Astrocyte (in vitro differentiated cells and primary cell): ENCODE measurements at regions not wholly inside any gene's neighbourhood (a gene's known extent, or its start where the extent isn't known, plus 50 kb on each side); places are given as distances from the start of the nearest gene placed in this dataset.

Experiments used
- DNase-seq: peaks from one replicate; pipeline ENCODE4 v3.0.0-alpha.2; 2010; ENCODE audit warnings: low read depth
- FAIRE-seq: peaks from 2 replicates; lab custom pipeline; 2011; peaks lifted over from hg19 to GRCh38; lab: Jason Lieb, UNC
- H2AFZ ChIP-seq: 2 replicates; pipeline ENCODE4 v1.6.0; 2012; ENCODE audit warnings: low read depth, low read length, inconsistent platforms
- H3K27ac ChIP-seq: 2 replicates; pipeline ENCODE4 v1.5.1; 2011; ENCODE audit warnings: low read depth, low read length, inconsistent platforms
- H3K27me3 ChIP-seq: 2 replicates; pipeline ENCODE4 v1.6.0; 2011; ENCODE audit warnings: low read length, inconsistent platforms; ENCODE audit not compliant: insufficient read depth
- H3K36me3 ChIP-seq: 2 replicates; pipeline ENCODE4 v1.5.1; 2011; ENCODE audit warnings: low read length, inconsistent platforms; ENCODE audit not compliant: insufficient read depth
- H3K4me1 ChIP-seq: 2 replicates; pipeline ENCODE4 v1.5.1; 2011; ENCODE audit warnings: low read length, inconsistent platforms; ENCODE audit not compliant: insufficient read depth
- H3K4me2 ChIP-seq: 2 replicates; pipeline ENCODE4 v1.6.0; 2012; ENCODE audit warnings: low read length, inconsistent platforms
- H3K4me3 ChIP-seq: 2 replicates; pipeline ENCODE4 v1.5.1; 2011; ENCODE audit warnings: low read depth, mild to moderate bottlenecking, low read length, inconsistent platforms; ENCODE audit not compliant: insufficient read depth
- H3K79me2 ChIP-seq: 2 replicates; pipeline ENCODE4 v1.6.0; 2012; ENCODE audit warnings: mild to moderate bottlenecking, low read length, inconsistent platforms; ENCODE audit not compliant: insufficient read depth
- H3K9ac ChIP-seq: 2 replicates; pipeline ENCODE4 v1.6.0; 2012; ENCODE audit warnings: mild to moderate bottlenecking, low read length, inconsistent platforms
- H3K9me3 ChIP-seq: 2 replicates; pipeline ENCODE4 v1.5.1; 2012; ENCODE audit warnings: low read depth, mild to moderate bottlenecking, low read length, inconsistent platforms; ENCODE audit not compliant: insufficient read depth
- H4K20me1 ChIP-seq: 2 replicates; pipeline ENCODE4 v1.6.0; 2012; ENCODE audit warnings: low read length, inconsistent platforms; ENCODE audit not compliant: insufficient read depth
- H3K27ac Mint-ChIP-seq: one replicate; pipeline ENCODE4 v1.8.0; 2021; ENCODE audit warnings: mild to moderate bottlenecking, mixed read lengths; ENCODE audit not compliant: unreplicated experiment
- H3K27me3 Mint-ChIP-seq: one replicate; pipeline ENCODE4 v1.8.0; 2021; ENCODE audit warnings: low read depth, mixed read lengths; ENCODE audit not compliant: unreplicated experiment
- H3K36me3 Mint-ChIP-seq: one replicate; pipeline ENCODE4 v1.8.0; 2021; ENCODE audit warnings: low read depth, mixed read lengths; ENCODE audit not compliant: unreplicated experiment
- H3K4me1 Mint-ChIP-seq: one replicate; pipeline ENCODE4 v1.8.0; 2021; ENCODE audit warnings: low read depth, mixed read lengths; ENCODE audit not compliant: unreplicated experiment
- H3K4me3 Mint-ChIP-seq: one replicate; pipeline ENCODE4 v1.8.0; 2021; ENCODE audit warnings: mild to moderate bottlenecking, moderate library complexity, mixed read lengths; ENCODE audit not compliant: unreplicated experiment
- H3K9me3 Mint-ChIP-seq: one replicate; pipeline ENCODE4 v1.8.0; 2021; ENCODE audit warnings: mild to moderate bottlenecking, mixed read lengths; ENCODE audit not compliant: unreplicated experiment
- EZH2 ChIP-seq: IDR thresholded peaks from 2 replicates; pipeline ENCODE4 v1.6.1; 2012; ENCODE audit warnings: mild to moderate bottlenecking, low read length, inconsistent platforms; ENCODE audit not compliant: insufficient read depth
- TF ChIP-seq, protein P1 (sequence below): IDR thresholded peaks from 2 replicates; pipeline ENCODE4 v1.5.1; 2011; ENCODE audit warnings: low read depth, mild to moderate bottlenecking, inconsistent platforms, low read length, moderate library complexity; ENCODE audit not compliant: insufficient read depth

DNA sequence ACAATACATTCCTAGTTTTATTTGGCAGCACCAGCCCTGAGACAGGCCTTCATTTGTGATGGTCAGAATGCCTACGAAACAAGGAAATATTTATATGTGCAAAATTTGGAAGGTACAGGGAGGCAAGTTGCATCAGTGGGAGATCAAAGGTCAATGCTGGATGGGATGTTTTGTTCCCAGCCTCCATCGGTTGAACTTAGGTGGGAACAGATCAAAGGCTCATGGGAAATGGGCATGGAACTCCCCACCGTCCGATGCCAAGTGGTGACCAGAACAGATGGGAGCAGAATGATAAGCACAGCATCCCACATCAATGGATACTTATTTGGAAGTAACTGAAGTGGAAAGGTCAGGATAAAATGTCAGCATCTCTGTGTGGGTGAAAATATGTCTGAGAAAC lies 177.7 kb upstream of the TNFAIP3 start:
- Histone ChIP-seq H3K4me1 (peaks cover 5% of the 10 kb centered on the region), H3K27ac (no peak overlapping the region), H3K27me3 (peaks cover 3% of the 10 kb centered on the region), H3K36me3 (no peaks in the 10 kb centered on the region), H3K79me2 (no peaks in the 10 kb centered on the region), H4K20me1 (no peaks in the 10 kb centered on the region), H3K4me3 (no peak overlapping the region), H3K9ac (no peak overlapping the region), H2AFZ (no peak overlapping the region), H3K9me3 (no peaks in the 10 kb centered on the region), H3K4me2 (no peak overlapping the region)
- H3K4me3 Mint-ChIP-seq, result no peak overlapping the region
- no peak for FAIRE-seq
- no peak overlapping the region for H3K27ac Mint-ChIP-seq
- no peaks in the 10 kb centered on the region for H3K9me3 Mint-ChIP-seq
- no peaks in the 10 kb centered on the region for H3K36me3 Mint-ChIP-seq
- H3K4me1 Mint-ChIP-seq, result peaks cover 14% of the 10 kb centered on the region
- TF ChIP-seq EZH2, result no peak
- TF ChIP-seq, protein P1, sequence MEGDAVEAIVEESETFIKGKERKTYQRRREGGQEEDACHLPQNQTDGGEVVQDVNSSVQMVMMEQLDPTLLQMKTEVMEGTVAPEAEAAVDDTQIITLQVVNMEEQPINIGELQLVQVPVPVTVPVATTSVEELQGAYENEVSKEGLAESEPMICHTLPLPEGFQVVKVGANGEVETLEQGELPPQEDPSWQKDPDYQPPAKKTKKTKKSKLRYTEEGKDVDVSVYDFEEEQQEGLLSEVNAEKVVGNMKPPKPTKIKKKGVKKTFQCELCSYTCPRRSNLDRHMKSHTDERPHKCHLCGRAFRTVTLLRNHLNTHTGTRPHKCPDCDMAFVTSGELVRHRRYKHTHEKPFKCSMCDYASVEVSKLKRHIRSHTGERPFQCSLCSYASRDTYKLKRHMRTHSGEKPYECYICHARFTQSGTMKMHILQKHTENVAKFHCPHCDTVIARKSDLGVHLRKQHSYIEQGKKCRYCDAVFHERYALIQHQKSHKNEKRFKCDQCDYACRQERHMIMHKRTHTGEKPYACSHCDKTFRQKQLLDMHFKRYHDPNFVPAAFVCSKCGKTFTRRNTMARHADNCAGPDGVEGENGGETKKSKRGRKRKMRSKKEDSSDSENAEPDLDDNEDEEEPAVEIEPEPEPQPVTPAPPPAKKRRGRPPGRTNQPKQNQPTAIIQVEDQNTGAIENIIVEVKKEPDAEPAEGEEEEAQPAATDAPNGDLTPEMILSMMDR, result no peak
- DNase-seq, result no peak
- no peaks in the 10 kb centered on the region for H3K27me3 Mint-ChIP-seq

DNA sequence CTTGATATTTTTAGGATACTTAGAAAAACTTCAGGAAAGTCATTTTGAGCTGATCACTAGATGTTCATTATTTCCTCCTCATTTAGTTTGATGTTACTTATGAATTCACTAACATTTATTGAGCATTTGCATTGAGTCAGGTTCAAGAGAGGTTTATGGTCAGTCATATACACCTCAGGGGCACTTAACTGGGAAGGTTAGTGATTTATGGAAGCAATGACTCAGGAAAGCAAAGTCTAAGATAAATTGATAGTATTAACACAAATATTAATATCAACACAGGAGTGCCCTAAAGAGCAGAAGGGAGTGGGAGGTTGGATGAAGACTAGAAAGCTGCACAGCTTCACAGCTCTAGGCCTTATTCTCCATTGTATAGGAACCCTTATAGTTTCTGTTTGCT lies 177.0 kb upstream of the TNFAIP3 start:
- Mint-ChIP-seq H3K4me1 (peaks cover 16% of the 10 kb centered on the region), H3K4me3 (no peak overlapping the region), H3K36me3 (no peaks in the 10 kb centered on the region), H3K27me3 (no peaks in the 10 kb centered on the region), H3K27ac (no peak overlapping the region), H3K9me3 (no peaks in the 10 kb centered on the region)
- H3K9ac ChIP-seq, result no peak overlapping the region
- no peak overlapping the region for H3K4me2 ChIP-seq
- no peak overlapping the region for H2AFZ ChIP-seq
- no peaks in the 10 kb centered on the region for H3K79me2 ChIP-seq
- no peak for DNase-seq
- no peaks in the 10 kb centered on the region for H4K20me1 ChIP-seq
- H3K4me1 ChIP-seq, result peaks cover 5% of the 10 kb centered on the region
- no peak for FAIRE-seq
- H3K27me3 ChIP-seq, result peaks cover 3% of the 10 kb centered on the region
- no peak overlapping the region for H3K4me3 ChIP-seq
- TF ChIP-seq EZH2, result no peak
- TF ChIP-seq, protein P1, result no peak
- H3K27ac ChIP-seq, result no peak overlapping the region
- H3K9me3 ChIP-seq, result no peaks in the 10 kb centered on the region
- H3K36me3 ChIP-seq, result no peaks in the 10 kb centered on the region

DNA sequence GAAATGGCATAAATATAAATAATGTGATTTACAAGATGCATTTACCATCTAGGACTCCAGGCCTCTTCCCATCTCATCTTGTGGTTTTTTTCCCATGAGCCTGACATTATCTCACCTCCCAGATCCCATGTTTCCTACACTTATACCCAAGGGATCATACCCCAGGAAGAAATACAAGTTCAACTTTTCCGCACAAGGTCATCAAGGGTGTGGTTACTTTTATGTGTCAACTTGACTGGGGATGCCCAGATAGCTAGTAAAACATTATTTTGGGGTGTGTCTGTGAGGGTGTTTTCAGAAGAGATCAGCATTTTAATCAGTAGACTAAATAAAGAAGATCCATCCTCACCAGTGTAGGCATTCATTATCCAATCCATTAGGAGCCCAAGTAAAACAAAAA lies 176.3 kb upstream of the TNFAIP3 start:
- H3K4me2 ChIP-seq, result no peak overlapping the region
- Mint-ChIP-seq H3K27me3 (no peaks in the 10 kb centered on the region), H3K9me3 (no peaks in the 10 kb centered on the region), H3K4me1 (peaks cover 16% of the 10 kb centered on the region), H3K36me3 (no peaks in the 10 kb centered on the region), H3K27ac (no peak overlapping the region), H3K4me3 (no peak overlapping the region)
- no peaks in the 10 kb centered on the region for H3K9me3 ChIP-seq
- no peak for TF ChIP-seq EZH2
- TF ChIP-seq, protein P1, result no peak
- no peak overlapping the region for H3K4me3 ChIP-seq
- H3K27ac ChIP-seq, result no peak overlapping the region
- peaks cover 3% of the 10 kb centered on the region for H3K27me3 ChIP-seq
- FAIRE-seq (no peak), DNase-seq (no peak)
- H4K20me1 ChIP-seq, result no peaks in the 10 kb centered on the region
- H3K36me3 ChIP-seq, result no peaks in the 10 kb centered on the region
- H2AFZ ChIP-seq, result no peak overlapping the region
- H3K9ac ChIP-seq, result no peak overlapping the region
- peaks cover 5% of the 10 kb centered on the region for H3K4me1 ChIP-seq
- no peaks in the 10 kb centered on the region for H3K79me2 ChIP-seq
